Transverse colon (tissue), 4 donors: ENCODE measurements at regions not wholly inside any gene's neighbourhood (a gene's known extent, or its start where the extent isn't known, plus 50 kb on each side); places are given as distances from the start of the nearest gene placed in this dataset.

Experiments used
- DNase-seq: peaks from one replicate; pipeline ENCODE4 v3.0.0-alpha.2; 2019
- H3K27ac ChIP-seq, 4 donors: fragments of 200-600 bp; sonication (generic); 2 replicates each; pipeline ENCODE4 v1.5.1; 2016 to 2018; ENCODE audit warnings: inconsistent platforms in 4 of 4
- H3K27me3 ChIP-seq: fragments of 200-600 bp; sonication (generic); 2 replicates; pipeline ENCODE4 v1.5.1; 2017; ENCODE audit warnings: inconsistent platforms
- H3K36me3 ChIP-seq, 4 donors: fragments of 200-600 bp; sonication (generic); 2 replicates each; pipeline ENCODE4 v1.5.1; 2017 to 2019; ENCODE audit warnings: inconsistent platforms in 4 of 4
- H3K4me1 ChIP-seq, 4 donors: fragments of 200-600 bp; sonication (generic); 2 replicates each; pipeline ENCODE4 v1.5.1; 2017 to 2020; ENCODE audit warnings: inconsistent platforms in 4 of 4
- H3K4me3 ChIP-seq, 4 donors: fragments of 200-600 bp; sonication (generic); 1 replicate in 1 of 4; 2 replicates in 3 of 4; pipeline versions ENCODE4 v1.5.1 to v1.6.1; 2017 to 2019; ENCODE audit warnings: inconsistent platforms in 4 of 4
- H3K9me3 ChIP-seq, 2 donors: fragments of 200-600 bp; sonication (generic); 2 replicates each; pipeline ENCODE4 v1.5.1; 2017 to 2019; ENCODE audit warnings: inconsistent platforms in 2 of 2
- CTCF ChIP-seq, 5 experiments: fragments of 200-600 bp in 3 of 5; fragments of 450-650 bp in 2 of 5; sonication (generic) in 3 of 5; IDR thresholded peaks; 1 replicate in 2 of 5; 2 replicates in 3 of 5; pipeline ENCODE4 v1.5.1; 2016 to 2017; ENCODE audit warnings: antibody characterized with exemption in 5 of 5, inconsistent platforms in 3 of 5, mild to moderate bottlenecking in 2 of 5, moderate library complexity in 1 of 5
- EP300 ChIP-seq: sonication (generic); formaldehyde crosslinking; IDR thresholded peaks from one replicate; pipeline ENCODE4 v1.6.1; 2017; ENCODE audit warnings: antibody characterized with exemption, low read depth
- POLR2A ChIP-seq: fragments of 450-650 bp; IDR thresholded peaks from one replicate; pipeline ENCODE4 v1.6.1; 2016; ENCODE audit warnings: antibody characterized with exemption, mild to moderate bottlenecking, moderate library complexity
- POLR2AphosphoS5 ChIP-seq, 3 donors: sonication (generic); formaldehyde crosslinking; IDR thresholded peaks; one replicate each; pipeline ENCODE4 v1.6.1; 2016; ENCODE audit warnings: antibody characterized with exemption in 3 of 3
- WGBS, 2 donors: methylation state at CpG; one replicate each; pipeline ENCODE4 v1.1.5; 2018; ENCODE audit warnings: low coverage in 1 of 2; 5-methylcytosine and 5-hydroxymethylcytosine counted together
- in situ Hi-C, 4 donors: fragments of 200-750 bp; cut with MboI; loops; one replicate each; pipeline versions ENCODE4 v1.15.0 to v1.15.1; 2017; ENCODE audit warnings: low sequenced_read_pairs in 3 of 4, low pct_ligation_motif_present in 1 of 4, low pct_unique_long_range_greater_than_20kb in 1 of 4
- intact Hi-C: fragments of 100-400 bp; cut with DNase I; formaldehyde crosslinking; loops from one replicate; pipeline ENCODE4 v1.15.1; 2023; ENCODE audit warnings: low total_unique reads

GRCh38 chr12:58086006-58086405, 144.6 kb downstream of the ATP23 start:
- no peaks in the 10 kb centered on the region for H3K27me3 ChIP-seq
- no peaks in the 10 kb centered on the region for H3K4me1 ChIP-seq
- in situ Hi-C loops (no loop called here), intact Hi-C loops (no loop called here)
- no peaks in the 10 kb centered on the region for H3K9me3 ChIP-seq
- DNase-seq = no peak
- H3K36me3 ChIP-seq = no peaks in the 10 kb centered on the region
- no peak overlapping the region for H3K27ac ChIP-seq
- WGBS, 2 donors = 93 to 100% methylated on average over 2 of the region's 2 CpGs
- no peak for TF ChIP-seq EP300
- no peak for TF ChIP-seq POLR2A
- TF ChIP-seq POLR2AphosphoS5 (IDR thresholded peaks at IDR 0.05) = no peak
- TF ChIP-seq CTCF (IDR thresholded peaks at IDR 0.05) = no peak
- H3K4me3 ChIP-seq = no peak overlapping the region

- 84 to 91% methylated on average over 4 to 6 of the region's 6 CpGs for WGBS, 2 donors
- no peaks in the 10 kb centered on the region for H3K27me3 ChIP-seq
- H3K9me3 ChIP-seq = no peaks in the 10 kb centered on the region
- no peak for DNase-seq
- no peak overlapping the region for H3K4me3 ChIP-seq
- H3K36me3 ChIP-seq = no peaks in the 10 kb centered on the region
- H3K27ac ChIP-seq = no peak overlapping the region
- intact Hi-C loops = no loop called here
- in situ Hi-C loops = no loop called here
- no peaks in the 10 kb centered on the region for H3K4me1 ChIP-seq
- TF ChIP-seq EP300 (no peak), CTCF (IDR thresholded peaks at IDR 0.05) (no peak), POLR2A (no peak), POLR2AphosphoS5 (IDR thresholded peaks at IDR 0.05) (no peak)
Measured at GRCh38 chr12:58086930-58087329, 145.6 kb downstream of the ATP23 start.

DNA sequence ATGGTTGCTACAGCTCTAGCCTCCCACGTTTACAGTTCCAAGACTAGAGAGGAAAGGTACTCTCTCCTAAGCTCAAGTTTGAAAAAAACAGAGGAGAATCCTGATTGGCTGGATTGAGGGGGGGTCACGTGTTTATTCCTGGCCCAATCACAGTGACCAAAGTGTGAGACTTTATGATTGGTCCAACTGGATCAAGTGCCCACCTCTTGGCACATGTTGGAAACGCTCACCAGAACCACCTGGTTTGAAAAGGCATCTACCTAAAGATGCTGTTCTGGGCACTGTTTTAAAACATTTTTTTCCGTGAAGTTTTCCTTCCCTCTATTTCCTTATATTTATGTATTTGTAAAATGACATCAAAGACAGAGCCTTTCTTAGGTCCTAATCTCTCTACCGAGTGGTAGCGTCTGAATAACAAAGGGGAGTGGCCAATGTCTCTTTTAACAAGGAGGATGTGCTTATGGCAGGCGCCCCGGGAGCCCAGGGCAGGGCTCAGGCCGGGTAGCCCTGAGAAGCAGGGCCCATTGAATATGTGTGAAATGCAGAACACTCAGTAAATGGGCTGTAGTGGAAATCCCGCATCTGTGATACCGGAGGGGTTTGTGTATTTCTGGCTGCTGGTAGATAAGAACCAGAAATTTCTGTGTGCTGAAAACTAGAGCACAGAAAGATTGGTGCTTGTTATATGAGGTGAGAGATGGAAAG, 146.2 kb downstream of the ATP23 start:
- Histone ChIP-seq H3K4me1 (no peaks in the 10 kb centered on the region), H3K36me3 (no peaks in the 10 kb centered on the region), H3K4me3 (no peak overlapping the region), H3K27ac (no peak overlapping the region), H3K27me3 (no peaks in the 10 kb centered on the region), H3K9me3 (no peaks in the 10 kb centered on the region)
- 64 to 70% methylated on average over 9 to 11 of the region's 11 CpGs for WGBS, 2 donors
- DNase-seq = no peak
- in situ Hi-C loops = no loop called here
- intact Hi-C loops = no loop called here
- TF ChIP-seq POLR2A (no peak), POLR2AphosphoS5 (IDR thresholded peaks at IDR 0.05) (no peak), EP300 (no peak), CTCF (IDR thresholded peaks at IDR 0.05) (no peak)

DNA sequence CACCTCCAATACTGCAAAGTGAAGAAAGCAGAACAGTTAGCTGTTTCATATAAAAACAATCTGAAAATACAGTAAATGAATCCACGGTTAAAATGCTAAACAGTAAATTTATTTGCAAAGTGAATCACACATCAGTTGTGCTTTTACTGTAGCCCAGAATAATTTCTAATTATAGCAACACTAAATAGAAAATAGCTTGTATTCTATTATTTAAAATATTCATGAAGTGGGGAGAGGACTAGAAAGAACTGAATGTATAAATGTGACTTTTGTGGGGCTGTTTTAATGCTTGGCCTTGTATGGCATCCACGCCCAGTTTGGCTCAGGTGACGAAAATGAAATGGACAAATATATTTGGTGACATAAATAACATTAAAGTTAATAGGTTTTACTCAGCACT, 148.2 kb downstream of the ATP23 start:
- H3K36me3 ChIP-seq = no peaks in the 10 kb centered on the region
- H3K27me3 ChIP-seq = no peaks in the 10 kb centered on the region
- DNase-seq = no peak
- H3K9me3 ChIP-seq = no peaks in the 10 kb centered on the region
- intact Hi-C loops (no loop called here), in situ Hi-C loops (no loop called here)
- TF ChIP-seq POLR2A = no peak
- no peak for TF ChIP-seq POLR2AphosphoS5 (IDR thresholded peaks at IDR 0.05)
- no peak for TF ChIP-seq CTCF (IDR thresholded peaks at IDR 0.05)
- no peak for TF ChIP-seq EP300
- no peak overlapping the region for H3K4me3 ChIP-seq
- no peaks in the 10 kb centered on the region for H3K4me1 ChIP-seq
- no peak overlapping the region for H3K27ac ChIP-seq
- WGBS, 2 donors = 43 to 60% methylated on average over 3 of the region's 3 CpGs
